ENCODE measurements at regions not wholly inside any gene's neighbourhood (a gene's known extent, or its start where the extent isn't known, plus 50 kb on each side); places are given as distances from the start of the nearest gene placed in this dataset.
"Not testable (repeated sequence)": the region's sequence is repeated elsewhere in the genome, so short reads cannot be mapped to it uniquely, and the experiment has no call there.

GRCh38 chrX:14347523-14347922, 181.8 kb upstream of the GLRA2 start:
- no peak for DNase-seq

- DNase-seq, result no peak
Measured at GRCh38 chrX:14344172-14344940, 185.0 kb upstream of the GLRA2 start.

GRCh38 chrX:14309431-14309830, 219.9 kb upstream of the GLRA2 start:
- DNase-seq, result no peak

GRCh38 chrX:14308976-14309375, 220.4 kb upstream of the GLRA2 start:
- DNase-seq, result not testable (repeated sequence)

GRCh38 chrX:14303891-14304290, 225.4 kb upstream of the GLRA2 start:
- no peak for DNase-seq

GRCh38 chrX:14302561-14302960, 226.8 kb upstream of the GLRA2 start:
- DNase-seq, result not testable (repeated sequence)

GRCh38 chrX:14300376-14300775, 229.0 kb upstream of the GLRA2 start:
- no peak for DNase-seq

GRCh38 chrX:14295426-14295825, 233.9 kb upstream of the GLRA2 start:
- DNase-seq, result no peak

- DNase-seq, result no peak
Measured at GRCh38 chrX:14291666-14292500, 237.5 kb upstream of the GLRA2 start.

GRCh38 chrX:14290335-14290734, 239.0 kb upstream of the GLRA2 start:
- DNase-seq, result no peak

GRCh38 chrX:14274691-14275090, 245.0 kb upstream of the GEMIN8 start:
- DNase-seq, result no peak

GRCh38 chrX:14267216-14267615, 237.5 kb upstream of the GEMIN8 start:
- DNase-seq, result no peak

- DNase-seq, result no peak
Measured at GRCh38 chrX:14266705-14267104, 237.0 kb upstream of the GEMIN8 start.

- DNase-seq, result no peak
Measured at GRCh38 chrX:14243823-14244222, 214.1 kb upstream of the GEMIN8 start.

GRCh38 chrX:14235004-14235403, 205.3 kb upstream of the GEMIN8 start:
- DNase-seq, result no peak

GRCh38 chrX:14232688-14233087, 203.0 kb upstream of the GEMIN8 start:
- DNase-seq, result no peak

GRCh38 chrX:14228611-14229010, 198.9 kb upstream of the GEMIN8 start:
- no peak for DNase-seq

- DNase-seq, result no peak
Measured at GRCh38 chrX:14220386-14220944, 190.8 kb upstream of the GEMIN8 start.

GRCh38 chrX:14209034-14209433, 179.3 kb upstream of the GEMIN8 start:
- no peak for DNase-seq

GRCh38 chrX:14194711-14195110, 165.0 kb upstream of the GEMIN8 start:
- DNase-seq, result no peak

- no peak for DNase-seq
Measured at GRCh38 chrX:14193547-14193946, 163.9 kb upstream of the GEMIN8 start.

GRCh38 chrX:14173873-14174272, 144.2 kb upstream of the GEMIN8 start:
- DNase-seq, result no peak

- DNase-seq, result no peak
Measured at GRCh38 chrX:14164828-14165227, 135.1 kb upstream of the GEMIN8 start.

- no peak for DNase-seq
Measured at GRCh38 chrX:14125462-14125861, 95.8 kb upstream of the GEMIN8 start.

Measured in stimulated activated CD4-positive, alpha-beta T cell treated with anti-CD3 and anti-CD28 coated beads, Interleukin-12 subunit alpha, Interleukin-12 subunit beta, amount 100 ng/mL, for 4 hours (primary cell).